Gastroesophageal sphincter (tissue), 4 donors: ENCODE measurements at regions not wholly inside any gene's neighbourhood (a gene's known extent, or its start where the extent isn't known, plus 50 kb on each side); places are given as distances from the start of the nearest gene placed in this dataset.

Experiments
- ATAC-seq: fragments of 150-250 bp; one replicate; pipeline ENCODE4 v1.9.1; 2016; ENCODE audit warnings: mild to moderate bottlenecking, moderate library complexity
- H3K27ac ChIP-seq, 4 donors: fragments of 200-600 bp; sonication (generic) in 3 of 4; 1 replicate in 3 of 4; 2 replicates in 1 of 4; pipeline ENCODE4 v1.5.1; 2016 to 2019
- H3K27me3 ChIP-seq: fragments of 200-600 bp; sonication (generic); one replicate; pipeline ENCODE4 v1.5.1; 2019
- H3K36me3 ChIP-seq, 2 donors: fragments of 200-600 bp; sonication (generic); one replicate each; pipeline ENCODE4 v1.5.1; 2019; ENCODE audit warnings: control low read depth in 1 of 2
- H3K4me1 ChIP-seq, 3 donors: fragments of 200-600 bp; sonication (generic); 1 replicate in 2 of 3; 2 replicates in 1 of 3; pipeline ENCODE4 v1.5.1; 2016 to 2019; ENCODE audit warnings: control low read depth in 2 of 3
- H3K4me3 ChIP-seq, 2 donors: fragments of 200-600 bp; sonication (generic); one replicate each; pipeline ENCODE4 v1.5.1; 2019; ENCODE audit warnings: mild to moderate bottlenecking in 1 of 2, moderate library complexity in 1 of 2
- H3K9me3 ChIP-seq, 3 donors: fragments of 200-600 bp; sonication (generic); one replicate each; pipeline ENCODE4 v1.5.1; 2017 to 2019; ENCODE audit warnings: control low read depth in 2 of 3
- CTCF ChIP-seq, 4 experiments: fragments of 200-600 bp in 2 of 4; fragments of 450-650 bp in 2 of 4; sonication (generic) in 1 of 4; IDR thresholded peaks; one replicate each; pipeline ENCODE4 v1.5.1; 2017 to 2019; ENCODE audit warnings: antibody characterized with exemption in 4 of 4, mild to moderate bottlenecking in 2 of 4, moderate library complexity in 2 of 4
- EP300 ChIP-seq: sonication (generic); formaldehyde crosslinking; IDR thresholded peaks from one replicate; pipeline ENCODE4 v1.6.1; 2017; ENCODE audit warnings: antibody characterized with exemption, mild to moderate bottlenecking
- POLR2A ChIP-seq, 2 donors: fragments of 450-650 bp; IDR thresholded peaks; one replicate each; pipeline ENCODE4 v1.6.1; 2017; ENCODE audit warnings: antibody characterized with exemption in 2 of 2, mild to moderate bottlenecking in 2 of 2, moderate library complexity in 1 of 2
- POLR2AphosphoS5 ChIP-seq: sonication (generic); formaldehyde crosslinking; IDR thresholded peaks from one replicate; pipeline ENCODE4 v1.6.1; 2017; ENCODE audit warnings: antibody characterized with exemption
- WGBS, 2 donors: methylation state at CpG; one replicate each; pipeline ENCODE4 v1.1.5; 2018; ENCODE audit warnings: low coverage in 1 of 2; 5-methylcytosine and 5-hydroxymethylcytosine counted together

GRCh38 chrX:39301036-39301435, 499.8 kb downstream of the MID1IP1 start:
- Histone ChIP-seq H3K27me3 (no peaks in the 10 kb centered on the region), H3K36me3 (no peaks in the 10 kb centered on the region), H3K9me3 (no peaks in the 10 kb centered on the region), H3K4me3 (no peak overlapping the region), H3K4me1 (no peaks in the 10 kb centered on the region), H3K27ac (no peak overlapping the region)
- TF ChIP-seq POLR2A (IDR thresholded peaks at IDR 0.05), result no peak
- WGBS, 2 donors, result no CpG with 5 or more reads among the region's 1 CpG
- no peak for ATAC-seq

GRCh38 chrX:39302838-39303237, 501.6 kb downstream of the MID1IP1 start:
- no peak overlapping the region for H3K4me3 ChIP-seq
- no CpG with 5 or more reads among the region's 1 CpG for WGBS, 2 donors
- H3K9me3 ChIP-seq, result no peaks in the 10 kb centered on the region
- H3K27me3 ChIP-seq, result no peaks in the 10 kb centered on the region
- TF ChIP-seq POLR2A (IDR thresholded peaks at IDR 0.05) (no peak), POLR2AphosphoS5 (no peak), EP300 (no peak), CTCF (IDR thresholded peaks at IDR 0.05) (no peak)
- ATAC-seq, result no peak
- no peak overlapping the region for H3K27ac ChIP-seq
- no peaks in the 10 kb centered on the region for H3K4me1 ChIP-seq
- no peaks in the 10 kb centered on the region for H3K36me3 ChIP-seq

- Histone ChIP-seq H3K27ac (no peak overlapping the region), H3K27me3 (no peaks in the 10 kb centered on the region), H3K9me3 (no peaks in the 10 kb centered on the region), H3K4me1 (no peaks in the 10 kb centered on the region), H3K4me3 (no peak overlapping the region), H3K36me3 (no peaks in the 10 kb centered on the region)
- 100% methylated on average over 1 of the region's 1 CpG for WGBS, 2 donors
- ATAC-seq, result no peak
- TF ChIP-seq POLR2A (IDR thresholded peaks at IDR 0.05), result no peak
- no peak for TF ChIP-seq EP300
- no peak for TF ChIP-seq CTCF (IDR thresholded peaks at IDR 0.05)
- no peak for TF ChIP-seq POLR2AphosphoS5
Measured at GRCh38 chrX:39304746-39305145, 503.5 kb downstream of the MID1IP1 start.

GRCh38 chrX:39307488-39307887, 506.2 kb downstream of the MID1IP1 start:
- Histone ChIP-seq H3K36me3 (no peaks in the 10 kb centered on the region), H3K27me3 (no peaks in the 10 kb centered on the region), H3K9me3 (no peaks in the 10 kb centered on the region), H3K4me1 (no peaks in the 10 kb centered on the region), H3K4me3 (no peak overlapping the region), H3K27ac (no peak overlapping the region)
- ATAC-seq, result no peak
- TF ChIP-seq POLR2AphosphoS5, result no peak
- no peak for TF ChIP-seq POLR2A (IDR thresholded peaks at IDR 0.05)
- no CpG with 5 or more reads among the region's 2 CpGs for WGBS, 2 donors

- Histone ChIP-seq H3K27me3 (no peaks in the 10 kb centered on the region), H3K9me3 (no peaks in the 10 kb centered on the region), H3K27ac (no peak overlapping the region), H3K36me3 (no peaks in the 10 kb centered on the region), H3K4me3 (no peak overlapping the region), H3K4me1 (no peaks in the 10 kb centered on the region)
- ATAC-seq, result no peak
- WGBS, 2 donors, result 60 to 86% methylated on average over 1 of the region's 1 CpG
- TF ChIP-seq CTCF (IDR thresholded peaks at IDR 0.05) (no peak), POLR2AphosphoS5 (no peak), EP300 (no peak), POLR2A (IDR thresholded peaks at IDR 0.05) (no peak)
Measured at GRCh38 chrX:39308126-39308525, 506.9 kb downstream of the MID1IP1 start.

- no peak overlapping the region for H3K4me3 ChIP-seq
- no peaks in the 10 kb centered on the region for H3K4me1 ChIP-seq
- no peak for ATAC-seq
- whole genome bisulfite sequencing, 2 donors, result 36 to 63% methylated on average over 2 to 3 of the region's 6 CpGs
- no peaks in the 10 kb centered on the region for H3K27me3 ChIP-seq
- TF ChIP-seq POLR2AphosphoS5 (no peak), EP300 (no peak), POLR2A (IDR thresholded peaks at IDR 0.05) (no peak), CTCF (IDR thresholded peaks at IDR 0.05) (no peak)
- no peaks in the 10 kb centered on the region for H3K9me3 ChIP-seq
- H3K36me3 ChIP-seq, result no peaks in the 10 kb centered on the region
- no peak overlapping the region for H3K27ac ChIP-seq
Measured at GRCh38 chrX:39309018-39309635, 507.9 kb downstream of the MID1IP1 start.
